OCI-LY3 (cell line): ENCODE measurements at regions not wholly inside any gene's neighbourhood (a gene's known extent, or its start where the extent isn't known, plus 50 kb on each side); places are given as distances from the start of the nearest gene placed in this dataset.

ENCODE experiments used
- H2AFZ ChIP-seq: fragments of 200-600, 300-600 bp; shearing (Covaris generic); 2 replicates; pipeline ENCODE4 v1.6.0; 2014; ENCODE audit warnings: antibody characterized with exemption, low read depth, low read length
- H3K27ac ChIP-seq: fragments of 200-600, 300-600 bp; sonication (generic); 2 replicates; pipeline ENCODE4 v1.5.1; 2014; ENCODE audit warnings: mild to moderate bottlenecking, low read length, moderate library complexity, mixed read lengths
- H3K27me3 ChIP-seq: fragments of 200-600, 300-600 bp; sonication (generic); 2 replicates; pipeline ENCODE4 v1.6.1; 2014; ENCODE audit warnings: low read depth, low read length, mixed read lengths
- H3K36me3 ChIP-seq: fragments of 200-600, 300-600 bp; sonication (generic); replicated peaks from 2 replicates; pipeline ENCODE3; 2014; ENCODE audit warnings: low read depth, low read length, mixed read lengths
- H3K4me1 ChIP-seq: fragments of 300-600, 200-600 bp; sonication (generic); 2 replicates; pipeline ENCODE4 v1.6.1; 2014; ENCODE audit warnings: low read length, mixed read lengths
- H3K4me2 ChIP-seq: fragments of 200-600, 300-600 bp; sonication (generic); 2 replicates; pipeline ENCODE4 v1.6.1; 2014; ENCODE audit warnings: low read length, mixed read lengths
- H3K4me3 ChIP-seq: fragments of 300-600, 200-600 bp; sonication (generic); 2 replicates; pipeline ENCODE4 v1.5.1; 2014; ENCODE audit warnings: antibody characterized with exemption, mild to moderate bottlenecking, low read length, moderate library complexity
- H3K79me2 ChIP-seq: fragments of 300-600, 200-600 bp; shearing (Covaris generic); 2 replicates; pipeline ENCODE4 v1.6.1; 2014; ENCODE audit warnings: mild to moderate bottlenecking, low read length, mixed read lengths
- H3K9ac ChIP-seq: fragments of 300-600, 200-600 bp; shearing (Covaris generic); 2 replicates; pipeline ENCODE4 v1.6.0; 2014; ENCODE audit warnings: mild to moderate bottlenecking, low read length, moderate library complexity
- H3K9me3 ChIP-seq: fragments of 200-600, 300-600 bp; shearing (Covaris generic); 2 replicates; pipeline ENCODE4 v1.6.1; 2014; ENCODE audit warnings: low read length, mixed read lengths; ENCODE audit not compliant: insufficient read depth
- H4K20me1 ChIP-seq: fragments of 200-600, 300-600 bp; sonication (generic); 2 replicates; pipeline ENCODE4 v1.6.1; 2016; ENCODE audit warnings: low read length, mixed read lengths; ENCODE audit not compliant: insufficient read depth
- EZH2phosphoT487 ChIP-seq: fragments of 200-600 bp; shearing (Covaris generic); IDR thresholded peaks from 2 replicates; pipeline ENCODE4 v1.6.1; 2018; ENCODE audit warnings: antibody characterized with exemption, mixed run types, low read depth
- TF ChIP-seq, protein P1 (sequence below): fragments of 200-600, 300-600 bp; sonication (generic); IDR thresholded peaks from 2 replicates; pipeline ENCODE4 v1.5.1; 2014; ENCODE audit warnings: antibody characterized with exemption, low read length, low read depth

- Histone ChIP-seq H3K9me3 (no peaks in the 10 kb centered on the region), H4K20me1 (0 out of 2 replicates have a peak, but pooled peaks cover 4% of the 10 kb centered on the region), H3K36me3 (no peaks in the 10 kb centered on the region), H3K4me3 (no peak overlapping the region), H3K4me1 (peaks cover 7% of the 10 kb centered on the region), H3K27ac (no peak overlapping the region), H2AFZ (no peak overlapping the region), H3K4me2 (no peak overlapping the region), H3K9ac (no peak overlapping the region), H3K79me2 (no peaks in the 10 kb centered on the region), H3K27me3 (peaks cover 66% of the 10 kb centered on the region)
- TF ChIP-seq, protein P1, sequence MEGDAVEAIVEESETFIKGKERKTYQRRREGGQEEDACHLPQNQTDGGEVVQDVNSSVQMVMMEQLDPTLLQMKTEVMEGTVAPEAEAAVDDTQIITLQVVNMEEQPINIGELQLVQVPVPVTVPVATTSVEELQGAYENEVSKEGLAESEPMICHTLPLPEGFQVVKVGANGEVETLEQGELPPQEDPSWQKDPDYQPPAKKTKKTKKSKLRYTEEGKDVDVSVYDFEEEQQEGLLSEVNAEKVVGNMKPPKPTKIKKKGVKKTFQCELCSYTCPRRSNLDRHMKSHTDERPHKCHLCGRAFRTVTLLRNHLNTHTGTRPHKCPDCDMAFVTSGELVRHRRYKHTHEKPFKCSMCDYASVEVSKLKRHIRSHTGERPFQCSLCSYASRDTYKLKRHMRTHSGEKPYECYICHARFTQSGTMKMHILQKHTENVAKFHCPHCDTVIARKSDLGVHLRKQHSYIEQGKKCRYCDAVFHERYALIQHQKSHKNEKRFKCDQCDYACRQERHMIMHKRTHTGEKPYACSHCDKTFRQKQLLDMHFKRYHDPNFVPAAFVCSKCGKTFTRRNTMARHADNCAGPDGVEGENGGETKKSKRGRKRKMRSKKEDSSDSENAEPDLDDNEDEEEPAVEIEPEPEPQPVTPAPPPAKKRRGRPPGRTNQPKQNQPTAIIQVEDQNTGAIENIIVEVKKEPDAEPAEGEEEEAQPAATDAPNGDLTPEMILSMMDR, result no peak
These were observed 54.9 kb upstream of the TSKU start for GRCh38 chr11:76728227-76728626.

DNA sequence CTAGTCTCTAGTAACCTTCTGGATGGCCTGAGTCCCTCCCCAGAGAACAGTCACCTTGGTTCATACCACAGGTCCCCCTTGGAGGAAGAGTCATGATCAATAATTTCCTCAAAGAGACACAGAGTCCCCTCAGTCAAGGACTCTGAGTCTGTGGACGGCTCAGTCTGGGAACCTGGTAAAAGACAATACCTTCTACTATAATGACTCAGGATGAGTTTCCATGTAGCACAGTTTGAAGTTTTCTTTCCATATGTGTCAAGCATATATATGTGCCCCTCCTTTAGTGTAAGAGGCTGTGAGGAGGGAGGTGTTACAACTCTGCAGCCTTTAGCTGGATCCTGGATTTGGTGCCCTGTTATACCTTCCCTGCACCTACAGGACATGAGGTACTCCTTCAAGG, 54.4 kb upstream of the TSKU start:
- Histone ChIP-seq H3K9ac (no peak overlapping the region), H3K9me3 (no peaks in the 10 kb centered on the region), H3K4me3 (no peak overlapping the region), H3K4me2 (no peak overlapping the region), H3K27ac (no peak overlapping the region), H4K20me1 (0 out of 2 replicates have a peak, but pooled peaks cover 4% of the 10 kb centered on the region), H3K4me1 (peaks cover 7% of the 10 kb centered on the region), H2AFZ (no peak overlapping the region), H3K79me2 (no peaks in the 10 kb centered on the region), H3K27me3 (peaks cover 61% of the 10 kb centered on the region), H3K36me3 (no peaks in the 10 kb centered on the region)
- TF ChIP-seq EZH2phosphoT487, result no peak
- TF ChIP-seq, protein P1, result no peak

- Histone ChIP-seq H4K20me1 (0 out of 2 replicates have a peak, but pooled peaks cover 4% of the 10 kb centered on the region), H2AFZ (no peak overlapping the region), H3K79me2 (no peaks in the 10 kb centered on the region), H3K27me3 (peaks cover 56% of the 10 kb centered on the region), H3K27ac (no peak overlapping the region), H3K4me2 (no peak overlapping the region), H3K4me1 (peaks cover 7% of the 10 kb centered on the region), H3K9ac (no peak overlapping the region), H3K9me3 (no peaks in the 10 kb centered on the region), H3K4me3 (no peak overlapping the region), H3K36me3 (no peaks in the 10 kb centered on the region)
- TF ChIP-seq EZH2phosphoT487, result no peak
- TF ChIP-seq, protein P1, result no peak
These were observed 53.9 kb upstream of the TSKU start for GRCh38 chr11:76729214-76729613.

DNA sequence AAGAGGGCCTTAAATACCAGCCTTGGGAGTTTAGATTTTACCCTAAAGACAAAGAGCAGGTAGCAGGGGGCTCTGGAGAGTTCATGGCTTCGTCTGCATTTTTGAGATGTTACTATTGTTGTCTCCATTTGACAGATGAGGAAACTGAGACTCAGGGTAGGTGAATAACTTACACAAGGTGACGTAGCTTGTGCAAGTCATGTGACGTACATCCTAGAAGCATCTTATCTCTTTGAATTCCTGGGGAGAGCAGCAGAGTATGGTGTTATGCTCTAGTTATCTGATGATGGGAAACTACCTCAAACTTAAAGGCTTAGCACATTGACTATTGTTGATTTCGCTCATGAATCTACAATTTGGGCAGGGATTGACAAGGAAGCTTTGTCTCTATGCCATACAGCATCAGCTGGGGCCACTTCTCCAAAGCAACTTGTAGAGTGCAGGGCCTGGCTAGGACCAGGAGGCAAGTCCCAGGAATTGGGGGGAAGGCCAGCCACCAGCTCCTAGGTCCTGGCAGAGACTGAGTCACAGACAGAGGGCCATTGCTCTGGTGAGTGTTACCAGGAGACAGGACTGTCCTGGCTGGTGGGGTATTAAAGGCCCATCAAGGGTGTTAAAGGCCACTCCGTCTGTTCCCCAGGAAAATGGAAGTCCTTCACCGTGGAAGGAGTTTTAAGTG, 52.1 kb upstream of the TSKU start:
- no peak overlapping the region for H2AFZ ChIP-seq
- TF ChIP-seq EZH2phosphoT487, result no peak
- TF ChIP-seq, protein P1, result no peak
- 0 out of 2 replicates have a peak, but pooled peaks cover 4% of the 10 kb centered on the region for H4K20me1 ChIP-seq
- no peak overlapping the region for H3K27ac ChIP-seq
- no peak overlapping the region for H3K4me3 ChIP-seq
- H3K36me3 ChIP-seq, result no peaks in the 10 kb centered on the region
- H3K27me3 ChIP-seq, result peaks cover 49% of the 10 kb centered on the region
- no peaks in the 10 kb centered on the region for H3K9me3 ChIP-seq
- no peaks in the 10 kb centered on the region for H3K79me2 ChIP-seq
- peaks cover 7% of the 10 kb centered on the region for H3K4me1 ChIP-seq
- H3K4me2 ChIP-seq, result no peak overlapping the region
- H3K9ac ChIP-seq, result no peak overlapping the region
